ENCODE measurements at regions not wholly inside any gene's neighbourhood (a gene's known extent, or its start where the extent isn't known, plus 50 kb on each side); places are given as distances from the start of the nearest gene placed in this dataset.

- TF ChIP-seq ZBTB43 (CRISPR knock-in tag; conservative IDR thresholded peaks at IDR 0.05) (0 out of 2 replicates have a peak, but pooled peaks have one; percentile 39), ATF7-NPFF (CRISPR knock-in tag; IDR thresholded peaks at IDR 0.05; ENCODE audit: low read depth) (0 out of 2 replicates have a peak, but pooled peaks have one; percentile 31), GATAD2A (CRISPR knock-in tag; IDR thresholded peaks at IDR 0.05) (peak; percentile 41; the same call in 1 of the 2 replicates), KMT2B (CRISPR knock-in tag; IDR thresholded peaks at IDR 0.05) (0 out of 2 replicates have a peak, but pooled peaks have one; percentile 21), ZEB1 (IDR thresholded peaks at IDR 0.05; ENCODE audit: insufficient replicate concordance, low read depth) (peak; percentile 90), HNF4A (CRISPR knock-in tag; IDR thresholded peaks at IDR 0.05) (peak; percentile 62), RARA (CRISPR knock-in tag; IDR thresholded peaks at IDR 0.05) (peak; percentile 62), HOXA5 (CRISPR knock-in tag; IDR thresholded peaks at IDR 0.05) (peak; percentile 60; the same call in 1 of the 2 replicates), ARID5B (CRISPR knock-in tag; IDR thresholded peaks at IDR 0.05) (0 out of 2 replicates have a peak, but pooled peaks have one; percentile 51), FLYWCH1 (CRISPR knock-in tag; IDR thresholded peaks at IDR 0.05) (no peak), KDM5B (CRISPR knock-in tag; IDR thresholded peaks at IDR 0.05; ENCODE audit: borderline replicate concordance) (0 out of 2 replicates have a peak, but pooled peaks have one; percentile 29), SAP130 (CRISPR knock-in tag; IDR thresholded peaks at IDR 0.05; ENCODE audit: low read depth) (peak; percentile 59), ELF3 (CRISPR knock-in tag; IDR thresholded peaks at IDR 0.05) (0 out of 2 replicates have a peak, but pooled peaks have one; percentile 22), ZBTB1 (CRISPR knock-in tag; IDR thresholded peaks at IDR 0.05; ENCODE audit: borderline replicate concordance) (no peak)
Observed at GRCh38 chr1:234997896-234998741, 130.5 kb downstream of the TOMM20 start (continued).
